Lower lobe of right lung (tissue), 2 donors: ENCODE measurements at regions not wholly inside any gene's neighbourhood (a gene's known extent, or its start where the extent isn't known, plus 50 kb on each side); places are given as distances from the start of the nearest gene placed in this dataset.

Experiments used
- ATAC-seq, 2 donors: fragments of 200-7000 bp; cut with Tn5 transposase; one replicate each; pipeline ENCODE4 v1.9.1; 2020 to 2022; ENCODE audit warnings: mild to moderate bottlenecking in 2 of 2, moderate library complexity in 2 of 2
- DNase-seq: peaks from one replicate; pipeline ENCODE4 v3.0.0-alpha.2; 2020
- H3K27ac ChIP-seq: fragments of 200-600 bp; one replicate; pipeline ENCODE4 v1.8.0; 2022
- H3K27me3 ChIP-seq: fragments of 200-600 bp; one replicate; pipeline ENCODE4 v1.8.0; 2022; ENCODE audit warnings: low read depth
- H3K36me3 ChIP-seq: fragments of 200-600 bp; one replicate; pipeline ENCODE4 v1.8.0; 2022; ENCODE audit warnings: mild to moderate bottlenecking
- H3K4me1 ChIP-seq: fragments of 200-600 bp; one replicate; pipeline ENCODE4 v1.8.0; 2022
- H3K4me3 ChIP-seq: fragments of 200-600 bp; one replicate; pipeline ENCODE4 v1.8.0; 2022; ENCODE audit warnings: mild to moderate bottlenecking
- H3K9me3 ChIP-seq: fragments of 200-600 bp; one replicate; pipeline ENCODE4 v1.8.0; 2022
- CTCF ChIP-seq: fragments of 200-600 bp; IDR thresholded peaks from one replicate; pipeline ENCODE4 v1.8.0; 2022; ENCODE audit warnings: antibody characterized with exemption, mild to moderate bottlenecking
- intact Hi-C: fragments of 100-400 bp; cut with DNase I; formaldehyde crosslinking; loops from one replicate; pipeline ENCODE4 v1.11.0; 2022
- donor health status: DM: no; HTN: yes; CAD: no; lungs with severe emphysema.

- TF ChIP-seq CTCF, result no peak
- H3K27ac ChIP-seq, result no peak overlapping the region
- no peaks in the 10 kb centered on the region for H3K4me1 ChIP-seq
- DNase-seq (no peak), ATAC-seq (no peak)
- no peaks in the 10 kb centered on the region for H3K36me3 ChIP-seq
- H3K4me3 ChIP-seq, result no peak overlapping the region
- no peaks in the 10 kb centered on the region for H3K9me3 ChIP-seq
- no peaks in the 10 kb centered on the region for H3K27me3 ChIP-seq
- intact Hi-C loops, result no loop called here
Measured at GRCh38 chr2:184129073-184129472, 469.3 kb upstream of the ZNF804A start.

GRCh38 chr2:184137955-184138354 lies 460.4 kb upstream of the ZNF804A start:
- H3K36me3 ChIP-seq, result no peaks in the 10 kb centered on the region
- ATAC-seq (no peak), DNase-seq (no peak)
- H3K4me1 ChIP-seq, result no peaks in the 10 kb centered on the region
- no peaks in the 10 kb centered on the region for H3K27me3 ChIP-seq
- H3K9me3 ChIP-seq, result peaks cover 4% of the 10 kb centered on the region
- TF ChIP-seq CTCF, result no peak
- no peak overlapping the region for H3K4me3 ChIP-seq
- no peak overlapping the region for H3K27ac ChIP-seq
- intact Hi-C loops, result no loop called here

DNA sequence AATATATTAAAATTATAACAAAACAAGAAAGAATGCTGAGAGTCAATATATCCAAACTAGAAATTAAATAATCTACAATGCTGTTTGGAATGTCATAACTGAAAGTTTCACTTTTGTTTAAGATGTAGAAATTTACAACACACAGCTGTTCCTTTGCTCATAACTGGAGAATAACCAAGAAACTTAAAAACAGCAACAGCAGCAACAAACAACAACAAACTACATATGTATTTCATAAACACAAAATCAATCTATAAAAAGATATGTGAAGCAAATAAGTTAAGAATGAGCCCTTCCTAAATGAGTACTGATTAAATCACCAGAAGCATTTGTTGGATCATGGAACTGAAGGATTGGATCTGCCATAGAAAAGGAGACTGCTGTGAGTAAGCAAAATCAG lies 456.5 kb upstream of the ZNF804A start:
- intact Hi-C loops, result no loop called here
- TF ChIP-seq CTCF, result no peak
- Histone ChIP-seq H3K4me3 (no peak overlapping the region), H3K9me3 (no peaks in the 10 kb centered on the region), H3K36me3 (no peaks in the 10 kb centered on the region), H3K27me3 (no peaks in the 10 kb centered on the region), H3K4me1 (no peaks in the 10 kb centered on the region), H3K27ac (no peak overlapping the region)
- DNase-seq, result no peak
- no peak for ATAC-seq

DNA sequence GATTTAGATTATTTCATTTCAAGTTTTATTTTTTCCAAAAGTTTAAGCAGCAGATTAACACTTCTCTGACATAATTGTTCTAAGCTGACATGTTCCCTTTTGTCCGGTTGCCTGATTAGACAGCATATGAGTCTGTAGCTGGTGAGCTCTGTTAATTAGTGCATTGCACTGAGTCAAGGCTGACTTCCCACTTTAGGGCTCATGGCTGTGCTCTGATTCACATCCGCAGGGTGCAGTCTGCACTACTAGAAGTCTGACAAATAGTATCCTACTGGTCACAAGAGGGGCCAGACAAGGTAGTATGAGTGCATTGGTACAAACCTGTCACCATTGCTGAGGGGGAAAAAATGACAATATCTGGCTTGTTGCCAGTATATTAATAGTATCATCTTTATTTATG lies 443.9 kb upstream of the ZNF804A start:
- no peak for DNase-seq
- H3K27me3 ChIP-seq, result no peaks in the 10 kb centered on the region
- ATAC-seq, result no peak
- no peaks in the 10 kb centered on the region for H3K36me3 ChIP-seq
- H3K9me3 ChIP-seq, result peaks cover 4% of the 10 kb centered on the region
- H3K4me3 ChIP-seq, result no peak overlapping the region
- TF ChIP-seq CTCF, result no peak
- H3K4me1 ChIP-seq, result no peaks in the 10 kb centered on the region
- intact Hi-C loops, result no loop called here
- H3K27ac ChIP-seq, result no peak overlapping the region

- no peak for ATAC-seq
- no peak for TF ChIP-seq CTCF
- H3K27me3 ChIP-seq, result no peaks in the 10 kb centered on the region
- intact Hi-C loops, result no loop called here
- H3K4me3 ChIP-seq, result no peak overlapping the region
- no peaks in the 10 kb centered on the region for H3K4me1 ChIP-seq
- H3K9me3 ChIP-seq, result peaks cover 4% of the 10 kb centered on the region
- H3K36me3 ChIP-seq, result no peaks in the 10 kb centered on the region
- H3K27ac ChIP-seq, result no peak overlapping the region
- DNase-seq, result no peak
Measured at GRCh38 chr2:184155791-184156190, 442.5 kb upstream of the ZNF804A start.

GRCh38 chr2:184157141-184157540 lies 441.2 kb upstream of the ZNF804A start:
- Histone ChIP-seq H3K27ac (no peak overlapping the region), H3K36me3 (no peaks in the 10 kb centered on the region), H3K4me3 (no peak overlapping the region), H3K4me1 (no peaks in the 10 kb centered on the region), H3K9me3 (no peaks in the 10 kb centered on the region), H3K27me3 (no peaks in the 10 kb centered on the region)
- ATAC-seq (no peak), DNase-seq (no peak)
- intact Hi-C loops, result no loop called here
- TF ChIP-seq CTCF, result no peak
